ENCODE measurements at regions not wholly inside any gene's neighbourhood (a gene's known extent, or its start where the extent isn't known, plus 50 kb on each side); places are given as distances from the start of the nearest gene placed in this dataset.
A peak's percentile ranks its signal among the peaks of the same experiment; 100 is the strongest.

DNA sequence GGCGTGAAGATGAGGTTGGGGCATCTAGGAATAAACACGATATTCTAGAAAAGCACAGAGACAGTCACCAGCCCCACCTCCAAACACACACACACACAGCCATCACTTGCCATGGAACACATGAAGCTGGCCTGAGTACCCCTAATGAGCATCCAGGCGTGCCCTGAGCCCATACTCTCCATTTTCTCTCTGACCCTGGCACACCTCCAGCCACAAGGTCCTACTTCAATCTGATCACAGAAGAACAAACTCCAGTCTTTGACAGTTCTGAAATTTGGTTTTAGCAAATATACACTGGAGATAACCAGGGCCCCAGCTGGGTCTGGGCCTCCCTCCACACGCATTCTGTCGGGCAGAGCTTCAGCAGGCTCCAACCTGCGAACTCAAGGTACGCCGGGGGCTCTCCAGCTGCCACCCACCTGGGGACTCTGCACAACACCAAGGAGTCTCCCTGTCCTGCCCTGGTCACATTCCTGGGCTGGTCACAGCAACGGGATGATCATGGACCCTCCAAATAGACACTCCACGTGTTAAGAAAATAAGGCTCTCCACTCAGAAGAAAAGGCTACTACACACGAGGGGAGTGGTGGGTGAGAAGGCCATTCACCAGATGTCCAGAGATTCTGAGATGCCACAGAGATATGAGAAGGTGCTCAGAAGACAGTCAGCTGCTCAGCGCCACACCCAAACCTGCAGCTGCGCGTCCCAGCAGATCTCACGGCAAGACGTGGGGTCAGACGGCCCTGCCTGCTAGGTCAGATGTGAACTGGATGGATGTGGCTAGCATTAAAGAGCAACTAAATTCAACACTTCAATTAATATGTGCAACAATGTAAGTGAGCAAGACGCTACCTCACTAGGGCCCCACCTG lies 57.0 kb upstream of the PNMA1 start:
- peak in 1 of 5 donors; percentile 24 for DNase-seq
- ATAC-seq: peak in 1 of 4 donors; percentile 11
- Histone ChIP-seq H3K4me1 (peaks cover 24 to 95% (median 82%) of the 10 kb centered on the region in 12 donors), H3K36me3 (no peaks in the 10 kb centered on the region), H3K27me3 (no peaks in the 10 kb centered on the region), H3K4me3 (peak overlapping the region in 1 of 12 donors; percentile 1), H3K27ac (peak overlapping the region in 11 of 12 donors; percentile 4 to 79 (median 66)), H3K9me3 (no peaks in the 10 kb centered on the region)
- no peak for TF ChIP-seq CTCF (IDR thresholded peaks at IDR 0.05)
- intact Hi-C loops (cut with DNase I): no loop called here
- WGBS, 4 donors: 60 to 70% (median 63%) methylated on average over 18 of the region's 18 CpGs

DNA sequence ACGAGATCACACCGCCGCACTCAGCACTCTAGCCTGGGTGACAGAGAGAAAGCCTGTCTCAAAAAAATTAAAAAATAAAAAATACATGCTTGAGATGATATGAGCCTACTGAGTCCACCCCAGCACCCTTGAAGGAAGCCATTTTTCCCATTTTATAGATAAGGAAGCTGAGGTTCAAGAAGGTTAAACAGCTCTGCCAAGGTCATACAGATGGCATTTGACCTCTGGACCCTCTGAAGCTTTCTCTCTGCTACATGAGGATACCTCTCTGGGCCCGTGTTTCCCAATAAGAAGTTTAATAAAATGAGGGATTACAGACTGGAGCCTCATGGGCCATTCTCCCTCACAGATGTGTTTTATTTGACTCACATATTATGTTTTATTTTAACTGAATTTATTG lies 53.9 kb upstream of the PNMA1 start:
- intact Hi-C loops (cut with DNase I): loop anchor here in 1 of 10 donors (10.0 kb wide), 1 partner anchor 57 kb away; no protein-coding TSS in a partner anchor
- TF ChIP-seq CTCF (IDR thresholded peaks at IDR 0.05): no peak
- TF ChIP-seq POLR2A (IDR thresholded peaks at IDR 0.05): no peak
- Histone ChIP-seq H3K36me3 (no peaks in the 10 kb centered on the region), H3K27ac (peak overlapping the region in 1 of 12 donors; percentile 44), H3K9me3 (no peaks in the 10 kb centered on the region), H3K27me3 (no peaks in the 10 kb centered on the region), H3K4me1 (peaks cover 28 to 95% (median 81%) of the 10 kb centered on the region in 12 donors), H3K4me3 (no peak overlapping the region)
- DNase-seq (no peak), ATAC-seq (no peak)
- WGBS, 4 donors: 89 to 95% (median 93%) methylated on average over 4 of the region's 4 CpGs

DNA sequence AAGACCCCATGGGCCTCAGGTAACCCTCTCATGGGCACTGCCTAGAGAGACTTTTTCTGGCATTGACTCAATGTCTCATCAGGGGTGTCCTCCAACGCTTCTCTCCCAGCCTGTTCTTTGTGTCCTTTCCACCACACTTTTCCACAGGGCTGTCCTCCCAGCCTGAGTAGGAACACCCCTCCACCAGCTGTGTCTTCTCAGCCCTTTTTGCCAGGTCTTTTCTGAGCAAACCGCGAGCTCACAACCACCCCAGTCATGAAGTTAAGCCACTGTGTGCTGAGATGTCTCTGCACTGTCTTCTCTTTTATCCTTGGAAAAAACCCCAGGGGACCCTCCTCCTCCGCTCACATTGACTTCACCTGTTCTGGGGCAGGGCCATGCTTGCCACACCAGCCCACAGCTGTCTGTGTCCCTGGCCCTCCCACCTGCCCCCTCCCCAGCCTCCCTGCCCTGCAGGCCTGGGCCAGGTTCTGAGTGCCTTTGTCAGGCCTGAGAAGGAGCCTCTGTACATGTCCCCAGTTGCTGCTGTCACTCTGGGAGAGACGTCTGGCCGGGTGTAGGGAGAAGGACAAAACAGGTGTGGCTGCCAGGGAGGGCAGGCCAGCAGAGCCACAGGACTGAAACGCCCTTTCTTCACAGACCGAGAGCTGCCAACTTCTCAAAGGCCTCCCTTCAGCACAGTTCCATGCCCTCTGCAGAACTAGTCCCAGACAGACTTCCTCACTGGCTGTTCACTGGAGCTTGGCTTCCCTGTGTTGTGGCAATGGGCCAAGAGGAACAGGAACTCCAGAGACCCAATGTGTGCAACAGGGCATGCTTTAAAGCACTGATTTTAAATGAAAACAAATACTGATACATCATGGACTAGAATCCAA lies 50.5 kb upstream of the PNMA1 start:
- WGBS, 4 donors: 24 to 36% (median 27%) methylated on average over 8 of the region's 8 CpGs
- peak; percentile 57 to 73 (median 60) for ATAC-seq
- peaks cover 20 to 91% (median 81%) of the 10 kb centered on the region in 12 donors for H3K4me1 ChIP-seq

More for the DNA sequence above, 50.5 kb upstream of the PNMA1 start:
- intact Hi-C loops (cut with DNase I): loop anchor here in 1 of 10 donors (10.0 kb wide), 1 partner anchor 60 kb away; no protein-coding TSS in a partner anchor
- TF ChIP-seq POLR2A (IDR thresholded peaks at IDR 0.05) (no peak), CTCF (IDR thresholded peaks at IDR 0.05) (no peak)
- H3K4me3 ChIP-seq: peak overlapping the region in 2 of 12 donors; percentile 3 to 13
- no peaks in the 10 kb centered on the region for H3K9me3 ChIP-seq
- no peaks in the 10 kb centered on the region for H3K36me3 ChIP-seq
- H3K27me3 ChIP-seq: no peaks in the 10 kb centered on the region
- peak overlapping the region; percentile 24 to 100 (median 78) for H3K27ac ChIP-seq
- peak in 4 of 5 donors; percentile 74 to 86 (median 82) for DNase-seq

Data from heart left ventricle (tissue), 16 donors.